HG02610 (cell line): ENCODE measurements at regions not wholly inside any gene's neighbourhood (a gene's known extent, or its start where the extent isn't known, plus 50 kb on each side); places are given as distances from the start of the nearest gene placed in this dataset.

Experiments used
- ATAC-seq: cut with Tn5 transposase; IDR thresholded peaks from one replicate; pipeline ENCODE4 v1.9.1; 2021; ENCODE audit warnings: mild to moderate bottlenecking, moderate library complexity; ENCODE audit not compliant: unreplicated experiment

DNA sequence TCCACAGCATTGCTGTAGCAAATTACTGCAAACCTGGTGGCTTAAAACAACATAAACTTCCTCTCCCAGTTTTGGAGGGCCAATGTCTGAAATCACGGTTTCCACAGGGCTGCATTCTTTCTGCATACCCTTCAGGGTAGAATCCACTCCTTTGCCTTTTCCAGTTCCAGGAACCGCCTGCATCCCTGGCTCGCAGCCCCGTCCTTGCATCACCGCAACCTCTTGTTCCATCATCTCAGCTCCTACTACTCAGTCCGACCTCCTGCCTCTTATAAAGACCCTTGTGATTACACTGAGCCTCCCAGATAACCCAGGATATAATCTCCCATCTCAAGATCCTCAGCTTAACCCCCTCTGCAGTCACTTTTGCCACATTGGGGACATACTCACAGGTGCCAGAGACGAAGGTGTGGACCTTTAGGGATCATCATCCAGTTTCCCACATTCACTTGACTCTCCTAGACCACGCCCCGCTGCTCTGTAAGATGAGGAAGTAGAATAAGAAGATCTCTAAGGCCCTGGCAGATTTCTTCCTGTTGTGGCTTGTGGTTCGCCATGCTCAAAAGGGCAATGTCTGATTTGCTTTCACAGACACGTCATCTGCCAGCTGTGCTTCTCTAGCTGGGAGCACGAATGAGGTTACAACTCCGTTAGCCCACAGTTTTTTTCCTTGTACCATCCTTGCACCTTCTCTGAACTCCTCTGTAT lies 103.6 kb upstream of the AGAP1 start:
- no peak for ATAC-seq

DNA sequence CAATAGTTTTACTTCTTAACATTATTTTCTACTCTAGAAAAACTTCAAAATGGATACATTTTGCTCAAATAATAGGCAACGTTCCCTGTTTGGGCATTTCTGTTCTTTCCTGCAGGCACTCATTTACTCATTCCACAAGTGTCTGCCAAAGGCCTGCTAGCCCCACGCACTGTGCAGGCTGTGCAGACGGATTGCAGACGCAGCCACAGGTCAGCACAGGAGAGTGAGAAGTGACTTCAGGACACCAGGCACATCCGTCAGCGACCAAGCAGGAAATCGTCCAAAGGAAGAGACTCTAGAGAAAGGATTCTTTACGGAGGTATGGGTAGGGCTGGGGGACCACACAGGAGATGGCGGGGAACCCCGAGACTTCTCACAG lies 103.0 kb upstream of the AGAP1 start:
- ATAC-seq: no peak

DNA sequence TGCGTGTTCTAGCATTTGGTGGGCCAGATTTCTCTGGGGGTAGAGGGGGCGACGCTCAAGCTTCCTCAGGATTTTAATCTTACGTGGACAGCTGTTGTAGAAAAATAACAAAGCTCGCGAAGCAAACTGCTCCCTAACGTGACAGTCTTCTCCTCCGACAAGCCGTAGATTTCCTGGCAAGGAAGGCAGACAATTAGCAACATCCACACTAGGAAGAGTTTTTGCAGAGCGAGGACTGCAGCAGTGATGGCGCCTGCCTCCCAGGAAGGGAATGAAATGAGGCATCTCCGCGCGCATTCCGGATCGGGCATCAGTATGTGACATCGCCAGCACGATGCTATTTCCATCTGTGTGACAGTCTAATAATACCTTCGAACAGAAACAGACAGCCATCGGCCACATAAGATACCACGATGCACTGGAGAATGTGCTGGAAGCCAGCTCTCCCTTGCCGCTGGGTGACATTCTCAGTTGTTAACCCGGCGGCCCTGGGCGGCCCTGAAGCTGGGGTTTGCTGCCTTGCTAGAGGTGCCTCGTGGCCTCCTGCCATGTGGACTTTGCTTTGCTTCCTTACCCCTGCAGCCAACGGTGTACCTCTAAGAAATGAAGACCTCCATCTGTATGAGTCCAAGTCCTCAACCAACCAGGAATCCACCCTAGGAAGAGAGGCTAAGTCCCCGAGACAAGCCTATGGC lies 101.8 kb upstream of the AGAP1 start:
- no peak for ATAC-seq

- ATAC-seq: no peak
These were observed 99.5 kb upstream of the AGAP1 start for GRCh38 chr2:235394278-235394828.

- ATAC-seq: no peak
These were observed 97.6 kb upstream of the AGAP1 start for GRCh38 chr2:235396071-235396846.

DNA sequence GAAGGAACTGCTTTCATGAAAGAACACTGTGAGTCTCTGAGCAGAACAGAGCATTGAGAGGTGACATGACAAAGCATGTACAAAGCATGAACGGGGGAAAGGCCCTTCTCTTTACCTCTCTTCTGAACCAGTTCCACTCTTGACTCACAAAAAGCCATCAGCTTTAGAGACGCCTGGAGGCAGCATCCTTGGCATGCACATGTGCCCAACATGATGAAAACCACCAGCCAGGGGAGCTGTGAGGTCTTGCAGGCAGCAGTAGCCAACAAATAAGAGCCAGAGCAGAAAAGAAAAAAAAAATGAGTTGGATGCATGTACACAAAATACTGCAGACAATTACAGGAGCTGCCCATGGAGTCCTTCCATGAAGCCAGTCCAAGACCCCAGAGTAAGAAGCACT lies 95.5 kb upstream of the AGAP1 start:
- ATAC-seq: no peak

GRCh38 chr2:235399895-235400294 lies 93.9 kb upstream of the AGAP1 start:
- ATAC-seq: no peak

DNA sequence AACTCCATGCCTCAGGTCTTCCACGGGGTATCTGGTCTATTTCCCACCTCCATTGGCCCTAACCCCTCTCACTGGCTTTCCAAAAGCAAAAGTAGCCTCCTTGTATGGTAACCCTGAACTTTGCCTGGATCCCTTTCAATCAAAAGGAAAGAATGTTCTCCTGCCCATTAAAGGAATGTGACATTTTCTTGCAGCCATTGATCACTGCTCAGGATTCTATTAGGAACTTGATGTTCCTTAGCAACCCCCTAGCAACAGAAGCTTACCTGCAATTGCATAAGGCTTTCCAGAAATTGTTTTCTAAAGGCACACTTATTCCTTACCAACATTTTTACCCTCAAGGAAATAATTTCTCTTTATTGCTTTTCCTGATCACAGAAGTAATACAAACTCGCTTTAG lies 91.4 kb upstream of the AGAP1 start:
- ATAC-seq: no peak

GRCh38 chr2:235405612-235406361 lies 88.1 kb upstream of the AGAP1 start:
- ATAC-seq: no peak

DNA sequence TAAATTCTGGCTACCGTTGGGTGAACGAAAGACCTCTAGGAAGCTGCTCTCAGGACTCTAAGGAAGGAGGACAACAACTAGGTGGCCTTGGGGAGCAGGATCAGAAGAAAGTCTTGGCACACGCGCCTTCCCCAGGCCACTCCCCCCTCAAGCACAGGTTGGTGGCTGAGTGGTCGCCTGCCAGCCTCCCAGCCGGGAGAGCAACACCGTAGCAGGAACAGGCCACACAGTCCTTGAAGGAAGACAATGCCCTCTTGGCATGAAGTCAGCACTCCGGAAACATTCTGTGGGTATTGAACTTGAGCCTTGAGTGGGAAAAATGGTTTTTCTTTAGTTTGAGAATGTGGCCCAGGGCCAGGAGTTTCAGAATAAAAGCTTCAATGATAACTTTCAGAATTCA lies 87.4 kb upstream of the AGAP1 start:
- no peak for ATAC-seq

DNA sequence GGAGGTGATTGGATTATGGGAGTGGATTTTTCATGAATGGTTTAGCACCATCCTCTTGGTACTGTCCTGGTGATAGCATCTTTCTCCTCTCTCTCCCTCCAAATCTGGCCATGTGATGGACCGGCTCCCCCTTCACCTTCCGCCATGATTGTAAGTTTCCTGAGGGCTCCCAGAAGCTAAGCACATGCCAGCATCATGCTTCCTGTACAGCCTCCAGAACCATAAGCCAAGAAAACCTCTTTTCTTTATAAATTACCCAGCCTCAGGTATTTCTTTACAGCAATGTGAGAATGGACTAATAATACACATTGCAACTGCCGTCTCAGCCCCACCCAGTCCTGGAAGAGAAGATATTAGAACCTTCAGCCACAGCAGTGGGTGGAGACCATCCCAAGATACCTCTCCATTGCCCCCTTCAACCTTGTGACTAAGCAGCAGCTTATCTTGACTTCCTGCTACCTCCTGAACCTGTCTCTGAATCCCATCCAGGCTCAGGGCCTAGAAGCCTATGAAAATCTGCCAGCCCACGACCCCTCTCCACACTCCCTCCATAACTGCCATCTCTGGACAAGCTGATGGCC lies 81.8 kb upstream of the AGAP1 start:
- ATAC-seq: no peak

DNA sequence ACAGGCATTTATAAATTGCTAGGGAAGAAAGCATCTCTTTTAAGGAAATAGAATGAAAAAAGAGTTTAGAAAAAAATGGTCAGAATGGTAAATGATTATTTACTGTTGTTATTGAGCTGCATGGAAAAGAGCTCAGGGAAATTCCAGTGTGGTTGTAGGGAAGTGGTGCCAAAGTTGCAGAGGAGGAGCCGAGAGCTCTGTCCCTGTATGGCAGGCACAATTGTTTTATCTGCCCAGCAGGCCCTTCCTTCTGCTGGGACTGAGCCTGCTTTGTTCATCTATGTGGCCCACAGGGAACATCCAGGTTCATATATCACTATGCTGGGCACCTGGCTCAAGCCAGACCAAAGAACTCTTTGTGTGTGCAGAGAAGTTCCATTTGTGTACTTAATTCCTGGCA lies 80.8 kb upstream of the AGAP1 start:
- ATAC-seq: no peak

DNA sequence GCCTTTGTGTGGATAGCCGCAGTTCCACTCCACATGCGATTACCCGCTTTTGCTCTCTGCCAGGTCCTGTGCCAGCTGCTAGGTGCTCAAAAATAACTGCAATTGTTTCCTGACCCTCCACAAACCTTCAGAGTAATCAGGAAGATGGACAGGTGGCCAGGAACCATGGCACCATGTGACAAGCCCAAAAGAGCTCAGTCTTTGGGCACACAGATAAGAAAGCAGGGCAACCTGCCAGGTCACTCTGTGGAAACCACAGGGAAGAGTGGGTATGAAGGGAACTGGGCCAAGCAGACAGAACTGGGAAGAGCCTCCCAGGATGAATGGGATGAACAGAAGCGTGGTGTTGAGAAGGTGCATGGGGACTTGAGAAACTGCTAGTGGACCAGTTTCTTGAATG lies 79.4 kb upstream of the AGAP1 start:
- ATAC-seq: no peak

DNA sequence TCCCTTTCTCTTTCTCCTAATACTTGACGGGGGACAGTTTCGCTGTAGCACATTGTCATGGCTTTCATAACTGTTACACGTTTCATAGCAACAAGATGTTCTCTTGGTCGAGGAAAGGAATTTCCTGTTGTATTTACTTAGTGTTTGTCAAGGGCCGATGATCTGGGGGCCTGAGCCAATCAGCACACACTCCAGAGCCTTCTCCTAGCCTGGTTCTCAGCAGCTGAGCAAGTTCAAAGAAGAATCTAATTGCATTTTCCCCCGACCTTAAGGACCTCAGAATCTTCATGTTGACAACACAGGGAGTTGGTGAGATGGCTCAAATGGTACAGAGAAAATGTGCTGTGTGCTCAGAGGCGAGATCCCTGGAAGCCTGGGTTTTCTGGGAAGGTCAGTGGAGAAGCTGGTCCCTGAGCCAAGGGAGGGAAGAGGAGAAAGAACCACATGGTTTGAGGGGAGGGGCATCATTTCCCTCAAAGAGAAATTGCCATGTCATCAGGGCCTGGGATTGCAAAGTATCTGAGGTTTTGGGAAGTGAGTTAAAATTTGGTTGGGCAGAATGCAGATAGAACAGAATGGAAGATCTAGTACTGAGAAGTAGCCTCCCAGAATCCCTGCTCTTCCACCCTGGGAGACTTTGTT lies 76.9 kb upstream of the AGAP1 start:
- ATAC-seq: no peak

DNA sequence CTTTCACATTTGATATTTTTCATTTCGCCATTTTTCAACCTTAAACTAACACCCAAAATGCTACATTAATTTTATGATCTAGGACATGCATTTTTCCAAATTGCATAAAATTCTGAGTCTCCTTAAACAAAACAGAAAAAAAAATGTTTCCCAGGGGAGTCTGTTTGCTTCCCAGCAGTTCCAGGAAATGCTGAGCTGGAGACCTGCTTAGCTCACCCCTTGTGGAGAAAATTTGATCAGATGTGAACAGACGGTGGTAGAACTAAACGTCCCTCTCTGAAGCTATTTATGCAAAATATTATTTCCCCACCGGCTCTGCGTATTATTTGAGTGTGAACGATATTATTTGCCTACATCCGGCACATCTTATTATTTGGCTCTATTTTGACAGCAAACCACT lies 74.9 kb upstream of the AGAP1 start:
- no peak for ATAC-seq

- no peak for ATAC-seq
These were observed 73.8 kb upstream of the AGAP1 start for GRCh38 chr2:235419996-235420395.

GRCh38 chr2:235421618-235422017 lies 72.2 kb upstream of the AGAP1 start:
- ATAC-seq: no peak

- ATAC-seq: no peak
These were observed 63.3 kb upstream of the AGAP1 start for GRCh38 chr2:235430366-235431083.

GRCh38 chr2:235432741-235433520 lies 60.9 kb upstream of the AGAP1 start:
- no peak for ATAC-seq
